GM23338 (cell line): ENCODE measurements at regions not wholly inside any gene's neighbourhood (a gene's known extent, or its start where the extent isn't known, plus 50 kb on each side); places are given as distances from the start of the nearest gene placed in this dataset.

Experiments
- EZH2phosphoT487 ChIP-seq: fragments of 200-600 bp; sonication (generic); IDR thresholded peaks from one replicate; pipeline ENCODE4 v1.8.1; 2018; ENCODE audit warnings: antibody characterized with exemption; ENCODE audit not compliant: unreplicated experiment
- POLR2AphosphoS5 ChIP-seq: IDR thresholded peaks from 2 replicates; pipeline ENCODE4 v1.6.1; 2016; ENCODE audit warnings: antibody characterized with exemption, low read depth
- ZNF331 ChIP-seq: fragments of 250-450 bp; sonication (Bioruptor Pico); IDR thresholded peaks from 2 replicates; pipeline ENCODE4 v1.5.0; 2020; ENCODE audit warnings: low read depth, mild to moderate bottlenecking, moderate library complexity
- TF ChIP-seq, protein P1 (sequence below), 2 experiments: fragments of 200-600 bp in 1 of 2; sonication (generic) in 1 of 2; conservative IDR thresholded peaks; 2 replicates each; pipeline versions ENCODE4 v1.5.1 to v1.6.1; 2016 to 2017; ENCODE audit warnings: antibody characterized with exemption in 2 of 2, low read depth in 2 of 2, mild to moderate bottlenecking in 2 of 2, moderate library complexity in 1 of 2

GRCh38 chr1:213337025-213337678 is 286.1 kb downstream of the RPS6KC1 start:
- TF ChIP-seq, protein P1, sequence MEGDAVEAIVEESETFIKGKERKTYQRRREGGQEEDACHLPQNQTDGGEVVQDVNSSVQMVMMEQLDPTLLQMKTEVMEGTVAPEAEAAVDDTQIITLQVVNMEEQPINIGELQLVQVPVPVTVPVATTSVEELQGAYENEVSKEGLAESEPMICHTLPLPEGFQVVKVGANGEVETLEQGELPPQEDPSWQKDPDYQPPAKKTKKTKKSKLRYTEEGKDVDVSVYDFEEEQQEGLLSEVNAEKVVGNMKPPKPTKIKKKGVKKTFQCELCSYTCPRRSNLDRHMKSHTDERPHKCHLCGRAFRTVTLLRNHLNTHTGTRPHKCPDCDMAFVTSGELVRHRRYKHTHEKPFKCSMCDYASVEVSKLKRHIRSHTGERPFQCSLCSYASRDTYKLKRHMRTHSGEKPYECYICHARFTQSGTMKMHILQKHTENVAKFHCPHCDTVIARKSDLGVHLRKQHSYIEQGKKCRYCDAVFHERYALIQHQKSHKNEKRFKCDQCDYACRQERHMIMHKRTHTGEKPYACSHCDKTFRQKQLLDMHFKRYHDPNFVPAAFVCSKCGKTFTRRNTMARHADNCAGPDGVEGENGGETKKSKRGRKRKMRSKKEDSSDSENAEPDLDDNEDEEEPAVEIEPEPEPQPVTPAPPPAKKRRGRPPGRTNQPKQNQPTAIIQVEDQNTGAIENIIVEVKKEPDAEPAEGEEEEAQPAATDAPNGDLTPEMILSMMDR (conservative IDR thresholded peaks at IDR 0.05; ENCODE audit: low read depth in 2 of 2) = no peak
- no peak for TF ChIP-seq ZNF331 (CRISPR knock-in tag)
- no peak for TF ChIP-seq POLR2AphosphoS5
- no peak for TF ChIP-seq EZH2phosphoT487
